OCI-LY7 (cell line): ENCODE measurements at regions not wholly inside any gene's neighbourhood (a gene's known extent, or its start where the extent isn't known, plus 50 kb on each side); places are given as distances from the start of the nearest gene placed in this dataset.

Experiments used
- BruUV-seq: library from RNA; stranded (reverse); fragments of 400-500 nt; replicated peaks from 2 replicates; lab custom pipeline; 2021; lab: Mats Ljungman, UMichigan
- CTCF ChIA-PET: fragments of 300-600 bp; sonication (Branson Sonifier 250); formaldehyde crosslinking; loops from one replicate; lab custom pipeline; 2022; ENCODE audit warnings: antibody characterized with exemption; ENCODE audit not compliant: unreplicated experiment; lab: Charles Lee
- POLR2A ChIA-PET: fragments of 300-600 bp; sonication (Branson Sonifier 250); formaldehyde crosslinking; loops from one replicate; lab custom pipeline; 2022; ENCODE audit warnings: antibody characterized with exemption; lab: Charles Lee
- DNase-seq: peaks from one replicate; pipeline ENCODE4 v3.0.0-alpha.2; 2015; ENCODE audit warnings: low spot score
- H2AFZ ChIP-seq: fragments of 200-600 bp; sonication (generic), shearing (Covaris generic); 2 replicates; pipeline ENCODE4 v1.6.1; 2014; ENCODE audit warnings: mild to moderate bottlenecking, antibody characterized with exemption, low read length, moderate library complexity
- H3K27ac ChIP-seq: fragments of 200-600 bp; sonication (generic); 2 replicates; pipeline ENCODE4 v1.5.1; 2014; ENCODE audit warnings: mixed run types, low read depth, mild to moderate bottlenecking, moderate library complexity, low read length, inconsistent platforms; ENCODE audit not compliant: poor library complexity, severe bottlenecking
- H3K36me3 ChIP-seq: fragments of 200-600 bp; sonication (generic); 2 replicates; pipeline ENCODE4 v1.6.1; 2014; ENCODE audit warnings: mild to moderate bottlenecking, antibody characterized with exemption, low read length, moderate library complexity, mixed read lengths; ENCODE audit not compliant: insufficient read depth
- H3K4me1 ChIP-seq: fragments of 200-600 bp; sonication (generic); 2 replicates; pipeline ENCODE4 v1.5.1; 2014; ENCODE audit warnings: mild to moderate bottlenecking, low read length; ENCODE audit not compliant: insufficient read depth, poor library complexity, severe bottlenecking
- H3K4me2 ChIP-seq: fragments of 200-600 bp; sonication (generic); 2 replicates; pipeline ENCODE4 v1.6.1; 2014; ENCODE audit warnings: mild to moderate bottlenecking, low read length
- H3K4me3 ChIP-seq: fragments of 200-600 bp; sonication (generic); 2 replicates; pipeline ENCODE4 v1.5.1; 2014; ENCODE audit warnings: mild to moderate bottlenecking, low read depth, low read length; ENCODE audit not compliant: poor library complexity, severe bottlenecking
- H3K79me2 ChIP-seq: fragments of 200-600 bp; sonication (generic); 2 replicates; pipeline ENCODE4 v1.6.1; 2016; ENCODE audit warnings: low read depth, mild to moderate bottlenecking, low read length, moderate library complexity, mixed read lengths; ENCODE audit not compliant: insufficient read depth
- H3K9me2 ChIP-seq: fragments of 200-600 bp; sonication (generic); 2 replicates; pipeline ENCODE4 v1.6.1; 2016; ENCODE audit warnings: mild to moderate bottlenecking, low read length, mixed read lengths; ENCODE audit not compliant: insufficient read depth
- H3K9me3 ChIP-seq: fragments of 200-600 bp; sonication (generic); 2 replicates; pipeline ENCODE4 v1.6.1; 2014; ENCODE audit warnings: mild to moderate bottlenecking, mixed run types, low read length, mixed read lengths
- H4K20me1 ChIP-seq: fragments of 200-600 bp; sonication (generic); 2 replicates; pipeline ENCODE4 v1.6.1; 2014; ENCODE audit warnings: mild to moderate bottlenecking, antibody characterized with exemption, low read length, moderate library complexity, mixed read lengths; ENCODE audit not compliant: insufficient read depth
- CTCF ChIP-seq: fragments of 200-600 bp; sonication (generic); conservative IDR thresholded peaks from 2 replicates; pipeline ENCODE4 v1.5.1; 2014; ENCODE audit warnings: mild to moderate bottlenecking, antibody characterized with exemption, low read length, moderate library complexity, mixed read lengths
- EZH2phosphoT487 ChIP-seq: fragments of 200-600 bp; sonication (generic); IDR thresholded peaks from 2 replicates; pipeline ENCODE4 v1.6.1; 2018; ENCODE audit warnings: low read depth, borderline replicate concordance, mild to moderate bottlenecking, mixed run types, antibody characterized with exemption, low read length, moderate library complexity, mixed read lengths
- intact Hi-C: fragments of 100-400 bp; cut with micrococcal nuclease; formaldehyde crosslinking; loops from one replicate; pipeline ENCODE4 v1.10.0; 2022; ENCODE audit not compliant: unreplicated experiment

GRCh38 chr16:64778777-64779176, 343.1 kb downstream of the CDH11 start:
- Histone ChIP-seq H3K36me3 (no peaks in the 10 kb centered on the region), H3K27ac (no peak overlapping the region), H3K79me2 (no peaks in the 10 kb centered on the region), H4K20me1 (no peaks in the 10 kb centered on the region), H3K4me2 (no peak overlapping the region), H3K9me3 (no peaks in the 10 kb centered on the region), H2AFZ (no peak overlapping the region), H3K4me3 (no peak overlapping the region), H3K4me1 (no peaks in the 10 kb centered on the region), H3K9me2 (no peaks in the 10 kb centered on the region)
- TF ChIP-seq EZH2phosphoT487 (no peak), CTCF (no peak)
- intact Hi-C loops, result no loop called here
- ChIA-PET POLR2A (interaction anchor here (0.6 kb wide), 1 partner anchor 1184 kb away, joined by 5 read pairs; no protein-coding TSS in a partner anchor), CTCF (no interaction called here)
- DNase-seq, result no peak
- no TSS peak for BruUV-seq

GRCh38 chr16:64773638-64774037, 348.2 kb downstream of the CDH11 start:
- Histone ChIP-seq H3K9me3 (no peaks in the 10 kb centered on the region), H3K27ac (no peak overlapping the region), H3K79me2 (no peaks in the 10 kb centered on the region), H2AFZ (no peak overlapping the region), H3K9me2 (no peaks in the 10 kb centered on the region), H3K36me3 (no peaks in the 10 kb centered on the region), H3K4me3 (no peak overlapping the region), H3K4me2 (no peak overlapping the region), H3K4me1 (no peaks in the 10 kb centered on the region), H4K20me1 (no peaks in the 10 kb centered on the region)
- no TSS peak for BruUV-seq
- POLR2A ChIA-PET, result interaction anchor here (1.2 kb wide), 1 partner anchor 271 kb away, joined by 3 read pairs; no protein-coding TSS in a partner anchor
- intact Hi-C loops, result no loop called here
- DNase-seq, result no peak
- TF ChIP-seq CTCF, result no peak
- TF ChIP-seq EZH2phosphoT487, result no peak
- CTCF ChIA-PET, result no interaction called here

GRCh38 chr16:64773184-64773583, 348.7 kb downstream of the CDH11 start:
- no peaks in the 10 kb centered on the region for H3K79me2 ChIP-seq
- no peak for TF ChIP-seq EZH2phosphoT487
- TF ChIP-seq CTCF, result no peak
- CTCF ChIA-PET, result no interaction called here
- no peaks in the 10 kb centered on the region for H3K36me3 ChIP-seq
- no peak overlapping the region for H2AFZ ChIP-seq
- no peaks in the 10 kb centered on the region for H3K4me1 ChIP-seq
- H3K4me3 ChIP-seq, result no peak overlapping the region
- intact Hi-C loops, result no loop called here
- H3K9me2 ChIP-seq, result no peaks in the 10 kb centered on the region
- H3K4me2 ChIP-seq, result no peak overlapping the region
- POLR2A ChIA-PET, result interaction anchor here (1.2 kb wide), 1 partner anchor 272 kb away, joined by 3 read pairs; no protein-coding TSS in a partner anchor
- H3K9me3 ChIP-seq, result no peaks in the 10 kb centered on the region
- DNase-seq, result no peak
- BruUV-seq, result no TSS peak
- no peaks in the 10 kb centered on the region for H4K20me1 ChIP-seq
- H3K27ac ChIP-seq, result no peak overlapping the region
